ENCODE measurements at regions not wholly inside any gene's neighbourhood (a gene's known extent, or its start where the extent isn't known, plus 50 kb on each side); places are given as distances from the start of the nearest gene placed in this dataset.

DNA sequence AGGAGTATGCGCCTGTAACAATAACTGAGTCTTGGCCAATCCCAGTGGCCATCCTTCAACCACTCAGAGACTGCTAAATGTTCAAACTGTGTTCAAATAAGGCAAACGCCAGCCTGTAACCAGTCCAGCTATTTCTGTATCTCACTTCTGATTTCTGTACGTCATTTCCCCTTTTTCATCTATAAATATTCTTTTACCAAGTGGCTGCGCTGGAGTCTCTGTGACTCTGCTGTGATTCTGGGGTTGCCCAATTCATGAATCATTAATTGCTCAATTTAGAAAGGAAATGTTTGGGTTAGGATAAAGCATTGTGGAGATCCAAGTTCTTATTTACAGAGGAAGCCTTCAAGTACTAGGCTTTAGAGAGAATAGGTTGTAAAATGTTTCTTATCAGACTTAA, 89.8 kb upstream of the UST start:
- H3K9me3 ChIP-seq (ENCODE audit: low read depth), result peaks cover 3% of the 10 kb centered on the region
- TF ChIP-seq, protein P1, sequence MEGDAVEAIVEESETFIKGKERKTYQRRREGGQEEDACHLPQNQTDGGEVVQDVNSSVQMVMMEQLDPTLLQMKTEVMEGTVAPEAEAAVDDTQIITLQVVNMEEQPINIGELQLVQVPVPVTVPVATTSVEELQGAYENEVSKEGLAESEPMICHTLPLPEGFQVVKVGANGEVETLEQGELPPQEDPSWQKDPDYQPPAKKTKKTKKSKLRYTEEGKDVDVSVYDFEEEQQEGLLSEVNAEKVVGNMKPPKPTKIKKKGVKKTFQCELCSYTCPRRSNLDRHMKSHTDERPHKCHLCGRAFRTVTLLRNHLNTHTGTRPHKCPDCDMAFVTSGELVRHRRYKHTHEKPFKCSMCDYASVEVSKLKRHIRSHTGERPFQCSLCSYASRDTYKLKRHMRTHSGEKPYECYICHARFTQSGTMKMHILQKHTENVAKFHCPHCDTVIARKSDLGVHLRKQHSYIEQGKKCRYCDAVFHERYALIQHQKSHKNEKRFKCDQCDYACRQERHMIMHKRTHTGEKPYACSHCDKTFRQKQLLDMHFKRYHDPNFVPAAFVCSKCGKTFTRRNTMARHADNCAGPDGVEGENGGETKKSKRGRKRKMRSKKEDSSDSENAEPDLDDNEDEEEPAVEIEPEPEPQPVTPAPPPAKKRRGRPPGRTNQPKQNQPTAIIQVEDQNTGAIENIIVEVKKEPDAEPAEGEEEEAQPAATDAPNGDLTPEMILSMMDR (IDR thresholded peaks at IDR 0.05; ENCODE audit: low read depth, low read length), result no peak
- H3K36me3 ChIP-seq, result no peaks in the 10 kb centered on the region
- no peak overlapping the region for H3K4me3 ChIP-seq
- no peaks in the 10 kb centered on the region for H3K27me3 ChIP-seq
- H3K27ac ChIP-seq, result no peak overlapping the region
- peak in 1 of 2 donors; percentile 96 for DNase-seq (ENCODE audit: low read depth in 1 of 2, low spot score in 1 of 2)
- no peaks in the 10 kb centered on the region for H3K4me1 ChIP-seq (ENCODE audit: low read depth)

- H3K4me3 ChIP-seq, result no peak overlapping the region
- TF ChIP-seq, protein P1 (IDR thresholded peaks at IDR 0.05; ENCODE audit: low read depth, low read length), result no peak
- no peaks in the 10 kb centered on the region for H3K9me3 ChIP-seq (ENCODE audit: low read depth)
- H3K4me1 ChIP-seq (ENCODE audit: low read depth), result no peaks in the 10 kb centered on the region
- no peak overlapping the region for H3K27ac ChIP-seq
- H3K27me3 ChIP-seq, result no peaks in the 10 kb centered on the region
- no peak for DNase-seq (ENCODE audit: low read depth in 1 of 2, low spot score in 1 of 2)
- no peaks in the 10 kb centered on the region for H3K36me3 ChIP-seq
These were observed 88.0 kb upstream of the UST start for GRCh38 chr6:148658681-148659430.

- no peaks in the 10 kb centered on the region for H3K36me3 ChIP-seq
- H3K4me3 ChIP-seq, result no peak overlapping the region
- DNase-seq (ENCODE audit: low read depth in 1 of 2, low spot score in 1 of 2), result no peak
- no peaks in the 10 kb centered on the region for H3K27me3 ChIP-seq
- H3K4me1 ChIP-seq (ENCODE audit: low read depth), result no peaks in the 10 kb centered on the region
- no peak overlapping the region for H3K27ac ChIP-seq
- TF ChIP-seq, protein P1 (IDR thresholded peaks at IDR 0.05; ENCODE audit: low read depth, low read length), result no peak
- no peaks in the 10 kb centered on the region for H3K9me3 ChIP-seq (ENCODE audit: low read depth)
These were observed 79.4 kb upstream of the UST start for GRCh38 chr6:148667395-148667794.

- TF ChIP-seq, protein P1 (IDR thresholded peaks at IDR 0.05; ENCODE audit: low read depth, low read length), result no peak
- no peaks in the 10 kb centered on the region for H3K36me3 ChIP-seq
- H3K4me1 ChIP-seq (ENCODE audit: low read depth), result no peaks in the 10 kb centered on the region
- H3K27ac ChIP-seq, result no peak overlapping the region
- no peaks in the 10 kb centered on the region for H3K27me3 ChIP-seq
- no peaks in the 10 kb centered on the region for H3K9me3 ChIP-seq (ENCODE audit: low read depth)
- H3K4me3 ChIP-seq, result no peak overlapping the region
- DNase-seq (ENCODE audit: low read depth in 1 of 2, low spot score in 1 of 2), result no peak
These were observed 75.7 kb upstream of the UST start for GRCh38 chr6:148671085-148671484.

DNA sequence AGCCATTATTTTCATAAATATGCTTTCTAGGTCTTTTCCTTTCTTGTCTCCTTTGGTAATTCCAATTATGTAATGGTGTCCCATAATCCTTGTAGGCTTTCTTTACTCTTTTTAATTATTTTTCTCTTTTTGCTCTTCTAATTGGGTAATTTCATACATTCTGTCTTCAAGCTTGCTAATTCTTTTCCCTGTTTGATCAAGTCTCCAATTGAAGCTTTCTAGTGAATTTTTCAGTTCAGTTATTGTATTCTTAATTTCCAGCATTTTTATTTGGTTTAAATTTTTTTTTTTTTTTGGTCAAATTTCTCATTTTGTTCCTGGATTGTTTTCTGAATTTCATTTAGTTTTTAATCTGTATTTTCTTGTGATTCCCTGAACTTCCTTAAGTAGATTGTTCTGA, 74.9 kb upstream of the UST start:
- TF ChIP-seq, protein P1 (IDR thresholded peaks at IDR 0.05; ENCODE audit: low read depth, low read length), result no peak
- H3K4me1 ChIP-seq (ENCODE audit: low read depth), result no peaks in the 10 kb centered on the region
- no peak for DNase-seq (ENCODE audit: low read depth in 1 of 2, low spot score in 1 of 2)
- H3K27me3 ChIP-seq, result no peaks in the 10 kb centered on the region
- H3K4me3 ChIP-seq, result no peak overlapping the region
- no peaks in the 10 kb centered on the region for H3K9me3 ChIP-seq (ENCODE audit: low read depth)
- no peak overlapping the region for H3K27ac ChIP-seq
- no peaks in the 10 kb centered on the region for H3K36me3 ChIP-seq
